MCF 10A (cell line): ENCODE measurements at regions not wholly inside any gene's neighbourhood (a gene's known extent, or its start where the extent isn't known, plus 50 kb on each side); places are given as distances from the start of the nearest gene placed in this dataset.

Experiments
- BruUV-seq: library from RNA; stranded (reverse); fragments of 400-500 nt; replicated peaks from 2 replicates; lab custom pipeline; 2021; lab: Mats Ljungman, UMichigan
- CTCF ChIA-PET: fragments of 300-600 bp; sonication (Branson Sonifier 250); formaldehyde crosslinking; extraction: SDS; loops from one replicate; lab custom pipeline; 2021; ENCODE audit warnings: antibody characterized with exemption, inconsistent platforms; lab: Yijun Ruan, JAX
- POLR2A ChIA-PET: fragments of 300-600, 350-650 bp; sonication (Branson Sonifier 250); formaldehyde crosslinking; extraction: SDS; loops from one replicate; lab custom pipeline; 2020; ENCODE audit warnings: antibody characterized with exemption, inconsistent platforms; lab: Yijun Ruan, JAX
- DNase-seq: peaks from one replicate; pipeline ENCODE4 v3.0.0-alpha.2; 2018; ENCODE audit not compliant: unreplicated experiment
- H3K27ac Mint-ChIP-seq: one replicate; pipeline ENCODE4 v1.8.0; 2022; ENCODE audit warnings: mild to moderate bottlenecking, low read depth, mixed read lengths; ENCODE audit not compliant: unreplicated experiment
- H3K27me3 Mint-ChIP-seq: one replicate; pipeline ENCODE4 v1.8.0; 2022; ENCODE audit warnings: mixed read lengths; ENCODE audit not compliant: insufficient read depth, unreplicated experiment
- H3K36me3 Mint-ChIP-seq: one replicate; pipeline ENCODE4 v1.8.0; 2022; ENCODE audit warnings: mild to moderate bottlenecking, moderate library complexity, mixed read lengths; ENCODE audit not compliant: insufficient read depth, unreplicated experiment
- H3K4me1 Mint-ChIP-seq: one replicate; pipeline ENCODE4 v1.8.0; 2022; ENCODE audit warnings: mixed read lengths; ENCODE audit not compliant: insufficient read depth, unreplicated experiment
- H3K4me3 Mint-ChIP-seq: one replicate; pipeline ENCODE4 v1.8.0; 2022; ENCODE audit warnings: mild to moderate bottlenecking, moderate library complexity, mixed read lengths; ENCODE audit not compliant: unreplicated experiment
- H3K9me3 Mint-ChIP-seq: one replicate; pipeline ENCODE4 v1.8.0; 2022; ENCODE audit warnings: mixed read lengths; ENCODE audit not compliant: unreplicated experiment
- intact Hi-C: fragments of 100-400 bp; cut with micrococcal nuclease; formaldehyde crosslinking; loops from 2 replicates; pipeline ENCODE4 v1.14.1; 2022
- TF ChIP-seq, protein P1 (sequence below): fragments of 200-600 bp; IDR thresholded peaks from one replicate; pipeline ENCODE4 v1.8.0; 2022; ENCODE audit warnings: antibody characterized with exemption, mild to moderate bottlenecking; ENCODE audit not compliant: unreplicated experiment

DNA sequence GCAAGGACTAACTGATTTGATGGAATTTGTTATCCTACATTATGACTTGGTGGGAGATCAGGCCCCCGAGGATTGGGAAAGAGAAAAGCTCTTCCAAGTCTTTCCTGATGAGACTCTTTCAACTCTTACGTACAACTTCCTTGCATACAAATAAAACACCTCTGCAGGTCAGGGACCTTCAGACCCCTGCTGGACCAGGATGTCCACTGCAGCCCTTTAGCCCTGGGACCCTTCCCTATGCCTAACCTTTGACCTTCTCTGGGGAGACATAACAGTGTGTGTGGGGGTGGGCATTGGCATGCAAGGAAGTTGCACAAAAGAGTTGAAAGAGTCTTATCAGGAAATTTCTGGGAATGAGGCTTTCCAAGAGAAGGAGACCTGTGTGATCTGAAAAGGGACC lies 859.4 kb downstream of the TYW1 start:
- no TSS peak for BruUV-seq
- TF ChIP-seq, protein P1, sequence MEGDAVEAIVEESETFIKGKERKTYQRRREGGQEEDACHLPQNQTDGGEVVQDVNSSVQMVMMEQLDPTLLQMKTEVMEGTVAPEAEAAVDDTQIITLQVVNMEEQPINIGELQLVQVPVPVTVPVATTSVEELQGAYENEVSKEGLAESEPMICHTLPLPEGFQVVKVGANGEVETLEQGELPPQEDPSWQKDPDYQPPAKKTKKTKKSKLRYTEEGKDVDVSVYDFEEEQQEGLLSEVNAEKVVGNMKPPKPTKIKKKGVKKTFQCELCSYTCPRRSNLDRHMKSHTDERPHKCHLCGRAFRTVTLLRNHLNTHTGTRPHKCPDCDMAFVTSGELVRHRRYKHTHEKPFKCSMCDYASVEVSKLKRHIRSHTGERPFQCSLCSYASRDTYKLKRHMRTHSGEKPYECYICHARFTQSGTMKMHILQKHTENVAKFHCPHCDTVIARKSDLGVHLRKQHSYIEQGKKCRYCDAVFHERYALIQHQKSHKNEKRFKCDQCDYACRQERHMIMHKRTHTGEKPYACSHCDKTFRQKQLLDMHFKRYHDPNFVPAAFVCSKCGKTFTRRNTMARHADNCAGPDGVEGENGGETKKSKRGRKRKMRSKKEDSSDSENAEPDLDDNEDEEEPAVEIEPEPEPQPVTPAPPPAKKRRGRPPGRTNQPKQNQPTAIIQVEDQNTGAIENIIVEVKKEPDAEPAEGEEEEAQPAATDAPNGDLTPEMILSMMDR, result no peak
- CTCF ChIA-PET, result no interaction called here

DNA sequence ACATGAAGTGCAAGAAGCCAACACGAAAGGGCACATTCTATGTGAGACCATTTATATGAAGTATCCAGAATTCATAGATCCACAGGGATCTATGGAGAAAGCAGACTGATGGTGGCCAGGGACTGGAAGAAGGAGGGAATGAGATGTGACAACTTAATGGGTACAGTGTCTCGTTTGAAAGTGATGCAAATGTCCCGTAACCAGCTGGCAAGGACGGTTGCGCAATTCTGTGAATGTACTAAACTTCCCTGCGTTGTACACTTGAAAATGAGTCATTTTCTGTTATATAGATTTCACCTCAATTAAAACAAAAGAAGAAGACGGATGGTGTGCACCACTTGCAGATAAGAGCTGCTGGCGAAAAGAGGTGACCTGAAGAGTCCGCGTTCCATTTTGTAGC lies 861.1 kb downstream of the TYW1 start:
- no peaks in the 10 kb centered on the region for H3K36me3 Mint-ChIP-seq
- TF ChIP-seq, protein P1, result no peak
- H3K27me3 Mint-ChIP-seq, result no peaks in the 10 kb centered on the region
- H3K27ac Mint-ChIP-seq, result no peak overlapping the region
- POLR2A ChIA-PET, result no interaction called here
- intact Hi-C loops, result no loop called here
- H3K4me1 Mint-ChIP-seq, result no peaks in the 10 kb centered on the region
- no TSS peak for BruUV-seq
- CTCF ChIA-PET, result interaction anchor here (0.6 kb wide), 1 partner anchor 893 kb away, joined by 4 read pairs; no protein-coding TSS in a partner anchor
- peaks cover 37% of the 10 kb centered on the region for H3K9me3 Mint-ChIP-seq
- no peak for DNase-seq
- H3K4me3 Mint-ChIP-seq, result no peak overlapping the region

More for the DNA sequence above, 859.4 kb downstream of the TYW1 start:
- Mint-ChIP-seq H3K36me3 (no peaks in the 10 kb centered on the region), H3K27ac (no peak overlapping the region), H3K9me3 (peaks cover 43% of the 10 kb centered on the region), H3K4me3 (no peak overlapping the region), H3K27me3 (no peaks in the 10 kb centered on the region), H3K4me1 (no peaks in the 10 kb centered on the region)
- POLR2A ChIA-PET, result no interaction called here
- DNase-seq, result no peak
- intact Hi-C loops, result no loop called here

DNA sequence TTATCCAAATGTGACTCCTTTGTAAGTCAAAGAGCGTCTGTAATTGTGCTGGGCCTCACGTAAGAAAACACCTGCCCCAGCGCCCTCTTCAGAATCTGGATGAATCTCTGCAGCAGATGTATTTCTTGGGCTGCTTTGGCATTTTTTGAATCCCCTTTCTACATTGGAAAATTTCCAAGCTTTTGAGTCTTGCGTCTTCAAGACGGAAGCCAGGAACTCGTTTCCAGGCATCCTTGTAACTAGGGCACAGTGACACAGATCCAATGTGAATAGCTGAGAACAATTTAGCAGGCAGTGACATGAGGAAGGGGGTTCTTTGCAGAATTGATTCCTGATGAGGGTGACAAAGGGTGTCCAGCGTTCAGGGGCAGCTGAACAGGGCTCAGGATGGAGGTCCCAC lies 862.3 kb downstream of the TYW1 start:
- intact Hi-C loops, result no loop called here
- TF ChIP-seq, protein P1, result no peak

DNA sequence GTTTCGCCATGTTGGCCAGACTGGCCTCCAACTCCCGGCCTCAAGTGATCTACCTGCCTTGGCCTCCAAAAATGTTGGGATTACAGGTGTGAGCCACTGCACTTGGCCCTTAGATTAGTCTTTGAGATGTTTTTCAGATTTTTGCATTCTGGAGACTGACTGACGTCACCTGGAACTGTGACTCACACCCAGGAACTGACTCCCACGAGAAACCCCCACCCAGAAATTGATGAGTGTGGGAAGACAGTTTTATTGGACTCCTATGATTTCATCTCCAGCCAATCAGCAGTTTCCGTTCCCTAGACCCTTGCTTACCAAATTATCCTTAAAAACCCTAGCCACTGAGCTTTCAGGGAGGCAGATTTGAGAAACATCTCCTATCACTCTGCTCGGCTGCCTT lies 867.3 kb downstream of the TYW1 start:
- POLR2A ChIA-PET, result no interaction called here
- Mint-ChIP-seq H3K4me1 (no peaks in the 10 kb centered on the region), H3K27me3 (no peaks in the 10 kb centered on the region), H3K9me3 (peaks cover 19% of the 10 kb centered on the region), H3K27ac (no peak overlapping the region), H3K36me3 (no peaks in the 10 kb centered on the region), H3K4me3 (no peak overlapping the region)
- intact Hi-C loops, result no loop called here
- CTCF ChIA-PET, result no interaction called here
- DNase-seq, result no peak
- TF ChIP-seq, protein P1, result no peak
- no TSS peak for BruUV-seq

More for the DNA sequence above, 862.3 kb downstream of the TYW1 start:
- Mint-ChIP-seq H3K36me3 (no peaks in the 10 kb centered on the region), H3K27me3 (no peaks in the 10 kb centered on the region), H3K9me3 (peaks cover 27% of the 10 kb centered on the region), H3K4me1 (no peaks in the 10 kb centered on the region), H3K4me3 (no peak overlapping the region), H3K27ac (no peak overlapping the region)
- BruUV-seq, result no TSS peak
- POLR2A ChIA-PET, result no interaction called here
- no peak for DNase-seq
- CTCF ChIA-PET, result no interaction called here
